OCI-LY3 (cell line): ENCODE measurements at regions not wholly inside any gene's neighbourhood (a gene's known extent, or its start where the extent isn't known, plus 50 kb on each side); places are given as distances from the start of the nearest gene placed in this dataset.

ENCODE experiments used
- CTCF ChIP-seq: fragments of 200-600, 300-600 bp; sonication (generic); IDR thresholded peaks from 2 replicates; pipeline ENCODE4 v1.5.1; 2014; ENCODE audit warnings: antibody characterized with exemption, low read length, low read depth
- EZH2phosphoT487 ChIP-seq: fragments of 200-600 bp; shearing (Covaris generic); IDR thresholded peaks from 2 replicates; pipeline ENCODE4 v1.6.1; 2018; ENCODE audit warnings: antibody characterized with exemption, mixed run types, low read depth

- no peak for TF ChIP-seq CTCF
- no peak for TF ChIP-seq EZH2phosphoT487
These were observed 870.4 kb downstream of the CDH8 start for GRCh38 chr16:61165797-61166196.
